Activated naive CD4-positive, alpha-beta T cell (primary cell): ENCODE measurements at regions not wholly inside any gene's neighbourhood (a gene's known extent, or its start where the extent isn't known, plus 50 kb on each side); places are given as distances from the start of the nearest gene placed in this dataset.
"Not testable (repeated sequence)": the region's sequence is repeated elsewhere in the genome, so short reads cannot be mapped to it uniquely, and the experiment has no call there.

Source experiments
- DNase-seq, 4 experiments: peaks; one replicate each; lab custom pipeline; 2025; lab: John Stamatoyannopoulos, UW

DNA sequence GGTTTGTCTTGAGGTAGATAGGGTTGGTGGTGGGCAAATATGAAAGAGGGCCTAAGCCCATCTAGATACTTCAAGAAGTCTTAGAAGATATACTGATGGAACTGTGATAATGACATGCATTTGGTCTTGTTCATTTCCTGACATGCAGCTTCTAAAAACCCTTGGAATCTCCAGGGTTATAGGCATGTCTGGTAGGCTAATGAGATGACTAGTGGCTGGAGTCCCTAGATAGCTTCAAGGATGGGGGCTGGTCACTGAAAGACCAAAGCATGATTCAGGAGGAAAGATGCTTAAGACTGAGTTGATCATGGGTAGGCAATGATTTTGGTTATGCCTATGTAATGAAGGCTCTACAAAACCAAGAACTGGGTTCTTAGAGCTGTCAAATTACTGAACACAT lies 217.9 kb upstream of the MOCS1 start:
- no peak for DNase-seq

DNA sequence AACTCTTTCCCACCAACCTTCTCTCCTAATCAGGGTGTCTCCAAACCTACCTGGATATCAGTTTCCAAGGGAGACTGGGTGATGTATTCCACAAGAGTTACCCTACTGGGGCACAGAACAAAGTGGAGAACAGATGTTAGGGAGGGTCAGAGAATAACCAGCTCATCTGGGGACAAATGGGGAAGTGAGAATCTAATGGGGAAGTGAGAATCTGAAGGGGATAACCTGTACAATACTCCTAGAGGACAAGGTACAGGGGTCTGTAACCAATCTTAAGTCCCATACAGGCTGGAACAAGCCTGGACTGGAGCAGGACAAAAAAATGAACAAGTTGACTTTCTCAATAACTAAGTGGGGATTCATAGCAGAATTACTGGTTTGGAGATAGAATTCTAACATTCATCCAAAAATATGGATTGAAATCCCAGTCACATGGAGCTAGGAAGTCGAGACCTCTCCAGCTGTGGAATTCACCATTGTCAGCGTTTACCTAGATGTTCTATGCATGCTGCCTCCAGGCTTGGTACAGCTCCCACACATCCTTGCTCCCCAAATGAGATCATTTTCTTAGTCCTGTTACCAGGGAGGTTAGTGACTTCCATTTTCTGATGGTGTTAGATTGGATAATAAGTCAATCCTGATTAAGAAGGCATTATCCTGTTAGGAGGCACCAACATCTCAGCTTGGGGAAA lies 214.8 kb upstream of the MOCS1 start:
- DNase-seq, result no peak

DNA sequence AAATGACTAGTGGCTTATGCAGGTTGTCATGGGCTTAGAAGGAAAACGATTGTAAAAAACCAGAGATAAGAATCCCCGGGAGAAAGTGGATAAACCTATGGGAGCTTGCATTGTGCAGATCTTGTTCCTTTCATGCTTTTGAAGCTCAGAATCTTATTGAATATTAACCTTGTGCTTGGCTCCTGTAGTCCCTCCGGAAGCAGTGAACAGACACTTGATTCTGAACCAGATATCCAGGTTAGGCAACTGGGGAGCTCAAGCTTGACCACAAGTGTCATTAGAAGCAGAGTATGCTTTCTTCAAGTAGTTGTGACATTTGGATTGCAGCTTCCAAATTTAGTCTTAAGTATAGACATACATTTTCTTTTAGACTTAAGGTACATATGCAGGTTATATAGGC lies 212.6 kb upstream of the MOCS1 start:
- no peak for DNase-seq

GRCh38 chr6:40139447-40139846 lies 205.2 kb upstream of the MOCS1 start:
- DNase-seq, result no peak

- no peak for DNase-seq
These were observed 204.0 kb upstream of the MOCS1 start for GRCh38 chr6:40138273-40138720.

DNA sequence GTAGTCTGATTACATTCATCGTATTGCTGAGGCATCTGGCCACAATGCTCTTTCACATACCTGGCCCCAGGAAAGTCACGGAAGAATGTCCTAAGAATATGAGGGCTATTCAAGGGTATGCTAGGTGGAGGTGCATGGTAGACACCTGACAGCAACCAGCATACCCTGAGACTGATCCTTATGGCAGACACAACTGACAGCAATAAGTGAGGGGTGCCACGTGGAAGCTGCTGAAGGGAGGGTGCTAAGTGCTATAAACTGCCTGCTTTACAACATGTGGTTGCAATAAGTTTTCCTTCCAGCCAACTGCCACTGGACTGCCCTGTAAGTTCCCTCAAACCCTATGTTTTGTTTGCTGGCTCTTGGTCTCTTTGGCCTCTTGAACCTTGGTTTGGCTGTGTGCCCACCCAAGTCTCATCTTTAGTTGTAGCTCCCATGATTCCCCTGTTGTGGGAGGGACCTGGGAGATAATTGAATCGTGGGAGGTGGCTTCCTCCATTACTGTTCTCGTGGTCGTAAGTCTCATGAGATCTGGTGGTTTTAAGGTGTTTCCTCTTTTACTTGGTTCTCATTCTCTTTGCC lies 201.3 kb upstream of the MOCS1 start:
- no peak for DNase-seq

- not testable (repeated sequence) for DNase-seq
These were observed 199.7 kb upstream of the MOCS1 start for GRCh38 chr6:40133981-40134380.

DNA sequence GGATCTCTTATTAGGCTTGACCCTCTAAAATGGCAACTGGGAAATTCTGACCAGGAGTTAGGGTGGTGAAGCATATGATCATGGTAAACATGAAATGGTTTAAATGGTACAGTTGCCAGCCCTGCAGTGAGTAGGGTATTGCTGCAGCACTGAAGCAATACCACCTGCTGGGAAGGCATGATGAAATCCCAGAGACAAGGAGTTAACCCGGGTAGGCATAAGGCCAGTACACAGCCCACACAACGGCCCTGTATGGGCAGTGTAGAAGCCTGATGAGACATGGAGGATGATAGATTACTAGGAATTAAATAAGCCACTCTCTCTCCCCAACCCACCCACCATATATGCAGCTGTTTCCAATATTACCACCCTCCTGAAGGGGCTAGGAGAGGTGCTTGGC lies 197.4 kb upstream of the MOCS1 start:
- no peak for DNase-seq

DNA sequence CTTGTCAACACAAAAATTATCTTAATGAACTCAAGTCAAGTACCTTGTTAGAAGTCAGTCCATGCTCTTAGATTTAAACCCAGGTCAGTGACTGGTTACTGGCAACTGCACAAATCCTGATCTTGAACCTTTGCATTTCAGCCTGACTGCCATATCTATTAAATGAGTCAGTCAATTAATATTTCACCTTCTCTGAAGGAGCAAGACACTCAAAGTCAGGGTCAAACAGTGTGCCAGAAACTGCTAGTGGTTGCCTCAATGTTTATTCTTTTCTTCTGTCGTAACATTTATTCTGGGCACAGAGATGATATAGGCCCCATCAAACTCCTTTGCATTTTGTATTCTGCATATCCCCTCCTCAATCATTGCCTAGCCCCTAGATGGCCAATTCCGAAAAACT lies 193.9 kb upstream of the MOCS1 start:
- no peak for DNase-seq

DNA sequence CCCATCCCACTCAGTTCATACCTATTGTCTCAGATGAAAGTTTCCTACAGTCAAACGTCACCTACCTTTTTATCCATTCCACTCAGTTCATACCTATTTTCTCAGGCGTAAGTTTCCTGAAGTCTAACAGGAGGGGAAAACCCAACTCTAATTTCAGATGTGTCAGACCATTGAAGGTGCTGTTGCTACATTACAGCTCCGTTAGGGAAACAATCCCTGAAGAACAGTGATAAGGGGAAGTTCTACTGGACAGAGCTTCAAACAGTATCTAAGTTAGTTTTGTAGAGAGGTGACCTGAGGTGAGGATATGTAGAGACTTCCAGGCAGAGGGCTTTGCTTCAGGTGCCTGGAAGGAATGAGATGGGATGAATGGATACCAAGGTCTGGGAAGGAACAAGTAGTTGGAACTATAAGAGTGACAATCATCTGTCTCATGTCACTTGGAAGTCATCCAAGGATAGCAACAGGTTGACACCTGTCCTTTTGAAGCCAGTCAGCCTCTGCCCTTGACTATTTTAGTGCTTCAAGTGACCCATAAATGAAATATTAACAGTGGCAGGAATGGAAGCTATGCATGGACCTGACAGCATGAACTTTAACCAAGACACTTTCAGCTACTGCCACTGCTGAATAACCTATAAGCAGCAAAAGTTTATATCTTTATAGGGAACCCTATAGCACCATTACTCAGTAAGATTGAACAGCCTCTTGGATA lies 191.6 kb upstream of the MOCS1 start:
- DNase-seq, result no peak

DNA sequence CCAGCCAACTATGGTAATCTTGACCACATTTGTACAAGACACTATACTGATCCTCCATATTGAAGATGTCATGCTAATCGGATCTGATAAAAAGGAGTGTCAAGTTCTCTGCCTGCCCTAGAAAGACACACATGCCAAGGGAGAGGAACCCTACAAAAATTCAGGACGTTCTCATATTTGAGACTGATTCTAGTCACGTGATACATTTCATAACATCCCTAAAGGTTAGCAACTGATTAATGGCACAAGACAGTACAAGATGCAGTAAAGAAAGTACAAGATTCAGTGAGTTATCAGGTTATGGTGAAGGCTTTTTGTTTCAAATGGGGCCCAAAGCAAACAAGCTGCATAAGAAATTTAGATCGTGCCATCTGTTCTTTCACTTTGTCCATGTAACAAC lies 190.7 kb upstream of the MOCS1 start:
- DNase-seq, result no peak

- no peak for DNase-seq
These were observed 182.6 kb upstream of the MOCS1 start for GRCh38 chr6:40116832-40117231.

DNA sequence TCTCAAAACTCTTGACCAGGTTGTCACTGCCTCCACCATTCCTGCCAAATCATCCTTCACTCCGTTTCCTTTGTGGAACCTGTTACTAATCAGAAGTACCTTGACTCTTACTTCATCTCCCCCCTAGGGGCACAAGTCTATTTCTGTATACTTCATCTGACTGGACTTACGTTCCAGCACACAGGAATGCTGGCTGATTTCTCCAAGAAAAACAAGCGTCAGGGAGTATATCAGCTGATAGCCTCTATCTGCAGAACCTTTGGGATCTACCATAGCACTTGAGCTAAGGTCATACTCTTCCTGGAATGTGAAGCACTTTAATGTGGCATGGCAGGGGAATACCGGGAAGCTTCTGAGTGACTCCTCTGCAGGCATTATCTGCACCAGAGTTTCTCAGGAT lies 178.1 kb upstream of the MOCS1 start:
- DNase-seq, result no peak

DNA sequence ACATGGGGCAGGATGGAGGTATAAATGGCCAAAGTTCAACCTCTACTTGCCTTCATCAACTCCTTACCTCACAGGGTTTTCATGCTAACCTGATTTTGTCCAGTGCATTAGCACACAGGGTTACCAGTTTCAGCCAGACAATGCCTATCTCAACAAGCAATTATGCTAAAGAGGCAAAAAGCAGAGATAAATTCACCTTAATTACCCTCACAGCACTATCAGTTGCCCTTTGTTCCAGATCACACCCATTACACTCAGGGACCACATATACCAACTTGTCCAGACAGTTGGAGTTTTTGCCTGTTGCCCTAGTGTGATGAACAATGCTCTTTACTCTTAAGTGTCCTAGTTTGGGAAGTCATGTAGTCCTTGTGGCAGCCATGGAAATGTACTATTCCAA lies 174.5 kb upstream of the MOCS1 start:
- DNase-seq, result no peak

DNA sequence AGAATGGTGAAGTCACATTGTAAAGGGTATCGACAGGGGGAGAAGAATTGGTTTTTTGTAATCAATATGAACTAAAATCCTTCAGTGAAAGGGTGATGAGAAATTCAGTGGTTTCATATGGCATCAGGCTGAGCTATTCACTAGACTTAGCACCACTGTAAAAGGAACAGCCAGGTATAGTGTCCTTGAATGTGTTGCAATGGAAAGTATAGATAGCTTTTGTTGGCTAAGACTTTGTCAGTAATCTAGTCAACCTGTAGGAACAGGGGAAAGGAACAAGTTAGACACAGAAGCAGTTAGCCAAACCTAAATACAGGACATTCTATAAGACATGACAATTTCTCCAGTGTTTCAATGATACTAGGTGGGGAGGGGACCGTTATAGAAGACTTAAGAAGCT lies 172.6 kb upstream of the MOCS1 start:
- DNase-seq, result no peak

- DNase-seq, result no peak
These were observed 164.5 kb upstream of the MOCS1 start for GRCh38 chr6:40098774-40099173.

DNA sequence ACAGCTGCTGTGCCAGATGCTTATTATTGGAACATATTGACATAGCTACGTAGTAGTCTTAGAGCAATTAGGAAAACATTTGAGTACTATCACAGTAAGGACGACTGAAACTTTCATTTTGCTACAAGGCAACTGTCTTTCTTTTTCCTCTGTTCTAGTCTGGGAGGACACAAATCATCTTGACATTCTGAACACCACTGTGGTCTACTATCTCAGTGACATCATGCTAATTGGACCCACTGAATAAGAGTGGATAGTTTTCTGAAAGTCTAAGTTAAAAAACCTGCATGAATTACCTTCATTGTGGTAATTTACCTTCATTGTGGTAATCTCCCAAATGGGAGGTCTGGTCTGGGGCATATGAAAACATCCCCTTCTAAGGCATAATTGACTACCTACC lies 163.3 kb upstream of the MOCS1 start:
- no peak for DNase-seq

GRCh38 chr6:40083141-40083920 lies 149.1 kb upstream of the MOCS1 start:
- DNase-seq, result no peak

- DNase-seq, result no peak
These were observed 148.2 kb upstream of the MOCS1 start for GRCh38 chr6:40082278-40083043.

DNA sequence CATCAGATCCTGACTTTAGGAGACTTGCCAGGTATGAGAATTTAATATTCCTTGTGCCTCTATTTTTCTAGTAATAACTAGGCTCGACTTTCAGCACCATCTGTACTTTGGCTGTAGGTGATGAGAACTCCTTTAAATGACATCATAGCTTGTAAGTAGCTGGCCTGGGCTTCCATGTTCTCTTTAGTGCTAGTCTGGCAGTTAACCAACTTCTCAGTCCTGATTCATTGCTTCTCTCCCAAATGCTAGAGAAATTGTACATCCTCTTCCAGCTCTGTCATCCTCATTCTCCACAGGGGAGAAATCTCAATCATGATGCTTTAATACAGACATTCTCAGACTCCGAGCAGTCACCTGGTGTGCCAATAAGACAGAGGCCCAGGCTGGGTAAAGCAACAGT lies 143.5 kb upstream of the MOCS1 start:
- DNase-seq, result no peak

GRCh38 chr6:40077315-40077714 lies 143.1 kb upstream of the MOCS1 start:
- no peak for DNase-seq

DNA sequence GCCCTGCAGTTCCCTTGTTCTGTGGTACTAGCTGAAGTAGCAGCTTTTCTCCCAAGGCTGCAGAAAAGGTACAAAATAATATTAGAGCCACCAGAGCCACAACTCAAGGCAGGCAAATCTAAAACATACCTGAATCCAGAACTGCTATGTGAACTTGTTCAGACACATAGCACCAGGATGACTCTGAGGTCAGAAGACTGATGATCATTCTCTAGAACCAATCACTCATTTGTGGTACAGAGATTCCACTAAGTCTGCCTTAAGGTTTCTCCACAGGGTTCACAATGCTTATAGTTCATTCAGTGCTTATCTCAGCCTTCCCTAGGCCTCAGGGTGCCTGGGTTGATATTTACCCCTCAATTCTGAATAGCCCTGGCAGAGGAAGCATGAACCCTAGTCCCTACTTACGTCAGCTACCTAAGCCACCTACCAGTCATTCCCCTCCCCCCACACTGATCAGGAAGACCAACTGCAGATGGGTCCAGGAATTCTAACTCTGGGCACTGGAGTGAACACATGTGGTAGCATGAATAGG lies 140.9 kb upstream of the MOCS1 start:
- no peak for DNase-seq
